Naive thymus-derived CD4-positive, alpha-beta T cell (primary cell): ENCODE measurements at regions not wholly inside any gene's neighbourhood (a gene's known extent, or its start where the extent isn't known, plus 50 kb on each side); places are given as distances from the start of the nearest gene placed in this dataset.

Experiments used
- ATAC-seq: fragments of 150-1000 bp; cut with Tn5 transposase; 2 replicates; pipeline ENCODE4 v1.10.0; 2021; ENCODE audit warnings: mild to moderate bottlenecking, moderate library complexity
- CTCF ChIA-PET: fragments of 350-600 bp; sonication (Branson Sonifier 250); formaldehyde crosslinking; loops from one replicate; lab custom pipeline; 2021; ENCODE audit warnings: antibody characterized with exemption; lab: Charles Lee
- POLR2A ChIA-PET: fragments of 350-600 bp; sonication (Branson Sonifier 250); formaldehyde crosslinking; loops from one replicate; lab custom pipeline; 2021; ENCODE audit warnings: antibody characterized with exemption, inconsistent platforms; lab: Charles Lee
- DNase-seq, 9 donors: peaks; one replicate each; pipeline versions ENCODE4 v3.0.0 to v3.0.0-alpha.2; 2020 to 2022; ENCODE audit warnings: mixed read lengths in 1 of 9
- H3K27ac ChIP-seq: one replicate; pipeline ENCODE4 v1.7.0; 2013; ENCODE audit warnings: mild to moderate bottlenecking, low read depth, low read length, moderate library complexity
- H3K27me3 ChIP-seq, 2 donors: one replicate each; pipeline ENCODE4 v1.7.0; 2013; ENCODE audit warnings: low read length in 2 of 2, mild to moderate bottlenecking in 2 of 2, moderate library complexity in 2 of 2; ENCODE audit not compliant: control insufficient read depth in 2 of 2, insufficient read depth in 2 of 2
- H3K36me3 ChIP-seq, 3 experiments: 1 replicate in 2 of 3; 2 replicates in 1 of 3; pipeline ENCODE4 v1.7.0; 2013; ENCODE audit warnings: low read length in 3 of 3, mild to moderate bottlenecking in 3 of 3, moderate library complexity in 1 of 3; ENCODE audit not compliant: insufficient read depth in 3 of 3, control insufficient read depth in 2 of 3
- H3K4me1 ChIP-seq, 2 donors: one replicate each; pipeline ENCODE4 v1.7.0; 2013; ENCODE audit warnings: low read length in 2 of 2, mild to moderate bottlenecking in 2 of 2, moderate library complexity in 1 of 2; ENCODE audit not compliant: control insufficient read depth in 2 of 2, insufficient read depth in 2 of 2
- H3K4me3 ChIP-seq: 2 replicates; pipeline ENCODE4 v1.7.0; 2013; ENCODE audit warnings: mild to moderate bottlenecking, low read length
- H3K9me3 ChIP-seq, 3 experiments: 1 replicate in 2 of 3; 2 replicates in 1 of 3; pipeline ENCODE4 v1.7.0; 2013; ENCODE audit warnings: low read length in 3 of 3; ENCODE audit not compliant: control insufficient read depth in 2 of 3
- H3K27ac Mint-ChIP-seq, 9 donors: one replicate each; pipeline ENCODE4 v1.8.0; 2020 to 2022; ENCODE audit warnings: mixed read lengths in 9 of 9, mild to moderate bottlenecking in 8 of 9, moderate library complexity in 5 of 9, inconsistent platforms in 2 of 9
- H3K27me3 Mint-ChIP-seq, 5 donors: one replicate each; pipeline ENCODE4 v1.8.0; 2021 to 2022; ENCODE audit warnings: mixed read lengths in 5 of 5, mild to moderate bottlenecking in 1 of 5
- H3K36me3 Mint-ChIP-seq, 5 donors: one replicate each; pipeline ENCODE4 v1.8.0; 2020 to 2022; ENCODE audit warnings: mixed read lengths in 5 of 5, mild to moderate bottlenecking in 3 of 5, inconsistent platforms in 1 of 5
- H3K4me1 Mint-ChIP-seq, 7 donors: one replicate each; pipeline ENCODE4 v1.8.0; 2020 to 2022; ENCODE audit warnings: mixed read lengths in 7 of 7, mild to moderate bottlenecking in 3 of 7, inconsistent platforms in 1 of 7
- H3K4me3 Mint-ChIP-seq, 10 donors: one replicate each; pipeline ENCODE4 v1.8.0; 2020 to 2022; ENCODE audit warnings: mild to moderate bottlenecking in 10 of 10, mixed read lengths in 10 of 10, moderate library complexity in 6 of 10, inconsistent platforms in 2 of 10
- H3K9me3 Mint-ChIP-seq, 11 donors: one replicate each; pipeline ENCODE4 v1.8.0; 2020 to 2022; ENCODE audit warnings: mixed read lengths in 11 of 11, mild to moderate bottlenecking in 4 of 11, inconsistent platforms in 1 of 11, moderate library complexity in 1 of 11
- intact Hi-C, 2 donors: fragments of 100-400 bp; cut with micrococcal nuclease; formaldehyde crosslinking; loops; one replicate each; pipeline ENCODE4 v1.15.1; 2023

DNA sequence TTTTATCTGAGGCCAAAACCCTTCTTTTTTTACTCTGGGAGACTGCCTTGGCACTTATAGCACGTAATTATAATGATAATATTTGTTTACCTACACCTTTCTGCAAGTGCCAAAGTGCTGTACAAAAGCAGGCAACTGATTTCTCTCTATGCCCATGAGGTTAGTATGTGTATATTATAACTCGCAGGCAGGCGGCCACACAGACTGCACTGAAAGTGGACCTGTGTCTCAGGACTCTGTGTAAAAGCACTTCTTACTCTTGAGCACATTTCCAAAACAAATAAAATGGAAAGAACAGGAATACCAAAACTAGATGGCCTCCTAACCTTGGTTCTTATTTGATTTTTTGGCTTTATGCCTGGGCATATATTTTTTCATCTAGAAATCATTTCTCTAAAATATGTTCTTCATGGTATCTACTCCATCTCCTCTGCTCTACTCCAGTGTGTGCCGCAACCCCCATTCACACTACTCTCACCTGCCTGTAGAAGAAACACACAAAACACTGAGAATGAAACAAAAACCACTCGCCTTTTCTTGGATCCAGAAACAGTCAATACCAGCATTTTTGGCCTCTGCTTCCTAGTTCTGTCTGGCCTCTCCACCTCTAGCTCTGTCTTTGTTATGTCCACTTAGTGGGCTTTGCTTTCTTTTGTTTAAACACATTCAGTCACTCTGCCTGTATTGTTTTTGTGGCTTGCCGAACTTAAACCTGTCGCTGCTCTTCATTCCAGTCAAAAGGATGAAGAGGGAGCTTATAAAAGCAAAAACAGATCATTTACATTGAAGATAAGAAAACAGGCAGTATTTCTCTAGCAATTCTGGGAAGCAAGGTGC lies 934.5 kb upstream of the TENM3 start:
- no peaks in the 10 kb centered on the region for H3K4me1 ChIP-seq
- intact Hi-C loops: loop anchor here in 1 of 2 donors (10.0 kb wide), 1 partner anchor 1616 kb away; no protein-coding TSS in a partner anchor
- DNase-seq (no peak), ATAC-seq (no peak)
- no peaks in the 10 kb centered on the region for H3K9me3 ChIP-seq
- Mint-ChIP-seq H3K9me3 (peaks cover 0 to 8% (median 0%) of the 10 kb centered on the region in 11 donors), H3K4me1 (no peaks in the 10 kb centered on the region), H3K36me3 (no peaks in the 10 kb centered on the region), H3K27ac (no peak overlapping the region), H3K27me3 (no peaks in the 10 kb centered on the region), H3K4me3 (no peak overlapping the region)
- no peak overlapping the region for H3K27ac ChIP-seq
- no peaks in the 10 kb centered on the region for H3K36me3 ChIP-seq
- no peaks in the 10 kb centered on the region for H3K27me3 ChIP-seq
- CTCF ChIA-PET: no interaction called here
- POLR2A ChIA-PET: no interaction called here
- no peak overlapping the region for H3K4me3 ChIP-seq

DNA sequence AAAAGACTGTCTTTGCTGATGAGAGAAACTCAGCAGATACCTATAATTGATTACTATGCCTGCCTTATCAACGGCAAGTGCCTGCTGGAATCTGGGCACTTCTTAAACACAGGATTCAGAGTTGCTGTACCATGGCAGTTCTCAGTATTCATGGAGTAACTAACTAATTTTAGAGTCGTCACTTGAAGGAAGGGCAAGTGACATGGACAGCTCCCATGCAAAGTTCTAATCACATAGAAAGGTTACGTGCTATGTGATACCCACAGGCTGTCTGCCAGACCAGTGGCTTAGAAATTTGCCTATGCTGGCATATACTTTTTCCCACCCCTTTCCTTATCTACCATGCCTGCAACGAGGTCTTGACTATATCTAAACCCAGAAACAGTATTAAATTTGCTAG lies 931.1 kb upstream of the TENM3 start:
- Mint-ChIP-seq H3K27me3 (no peaks in the 10 kb centered on the region), H3K4me3 (no peak overlapping the region), H3K27ac (no peak overlapping the region), H3K9me3 (peaks cover 0 to 8% (median 0%) of the 10 kb centered on the region in 11 donors), H3K4me1 (no peaks in the 10 kb centered on the region), H3K36me3 (no peaks in the 10 kb centered on the region)
- Histone ChIP-seq H3K9me3 (no peaks in the 10 kb centered on the region), H3K36me3 (no peaks in the 10 kb centered on the region), H3K27ac (no peak overlapping the region), H3K4me3 (no peak overlapping the region), H3K4me1 (no peaks in the 10 kb centered on the region), H3K27me3 (no peaks in the 10 kb centered on the region)
- CTCF ChIA-PET: no interaction called here
- no peak for ATAC-seq
- DNase-seq: no peak
- POLR2A ChIA-PET: no interaction called here
- intact Hi-C loops: no loop called here

- Histone ChIP-seq H3K9me3 (no peaks in the 10 kb centered on the region), H3K27me3 (no peaks in the 10 kb centered on the region), H3K4me1 (no peaks in the 10 kb centered on the region), H3K36me3 (no peaks in the 10 kb centered on the region), H3K4me3 (no peak overlapping the region), H3K27ac (no peak overlapping the region)
- intact Hi-C loops: no loop called here
- H3K4me3 Mint-ChIP-seq: no peak overlapping the region
- peaks cover 0 to 11% (median 0%) of the 10 kb centered on the region in 11 donors for H3K9me3 Mint-ChIP-seq
- no peaks in the 10 kb centered on the region for H3K4me1 Mint-ChIP-seq
- POLR2A ChIA-PET: no interaction called here
- no peaks in the 10 kb centered on the region for H3K27me3 Mint-ChIP-seq
- CTCF ChIA-PET: no interaction called here
- H3K27ac Mint-ChIP-seq: no peak overlapping the region
- H3K36me3 Mint-ChIP-seq: no peaks in the 10 kb centered on the region
- DNase-seq (no peak), ATAC-seq (no peak)
Observed at GRCh38 chr4:181319629-181320028, 923.6 kb upstream of the TENM3 start.

DNA sequence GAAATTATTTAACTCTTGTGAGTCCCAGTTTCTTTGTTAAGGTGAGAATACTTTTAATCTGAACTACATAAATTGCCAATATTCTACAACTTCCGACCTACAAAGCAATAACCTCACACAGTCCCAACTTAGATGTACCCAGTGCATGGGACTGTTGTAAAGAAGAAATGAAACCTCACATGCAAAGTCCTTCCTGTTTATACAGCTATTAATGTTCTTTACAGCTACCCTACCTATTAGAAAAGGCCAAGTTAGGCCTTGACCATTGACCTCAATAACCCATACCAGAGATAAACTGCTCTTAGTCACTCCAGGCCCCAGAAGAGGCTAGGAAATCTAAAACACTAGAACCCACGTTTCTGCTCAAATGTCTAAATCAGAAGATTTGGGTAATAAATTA lies 920.1 kb upstream of the TENM3 start:
- intact Hi-C loops: no loop called here
- CTCF ChIA-PET: no interaction called here
- no peak for ATAC-seq

DNA sequence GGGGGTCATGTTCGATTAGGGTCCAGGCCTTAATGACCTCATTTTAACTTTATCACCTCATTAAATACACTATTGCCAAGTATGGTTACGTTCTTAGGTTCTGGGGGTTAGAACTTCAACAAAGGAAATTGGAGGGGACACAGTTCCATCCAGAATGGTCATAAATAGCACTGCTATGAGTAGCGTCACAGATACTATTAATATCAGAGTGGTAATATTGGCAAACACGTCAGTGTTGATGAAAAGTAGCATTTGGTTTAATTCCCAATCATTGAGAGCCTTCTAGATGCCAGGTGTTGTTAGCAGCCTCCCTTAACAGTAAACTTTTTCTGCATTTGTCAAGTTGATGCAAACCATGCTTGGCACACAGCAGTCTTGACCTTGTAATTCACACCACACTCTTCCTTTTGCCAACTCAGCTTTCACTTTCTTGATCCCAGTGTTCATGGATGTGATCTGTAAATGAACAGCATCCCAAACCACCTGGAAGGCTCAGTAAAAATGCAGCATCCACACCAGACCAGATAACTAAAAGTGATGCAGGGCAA lies 912.5 kb upstream of the TENM3 start:
- ATAC-seq (no peak), DNase-seq (no peak)
- H3K27ac Mint-ChIP-seq: no peak overlapping the region
- no peaks in the 10 kb centered on the region for H3K4me1 Mint-ChIP-seq
- ChIA-PET CTCF (no interaction called here), POLR2A (no interaction called here)
- no peaks in the 10 kb centered on the region for H3K4me1 ChIP-seq
- no peaks in the 10 kb centered on the region for H3K27me3 ChIP-seq
- intact Hi-C loops: no loop called here
- H3K9me3 ChIP-seq: no peaks in the 10 kb centered on the region
- no peak overlapping the region for H3K4me3 Mint-ChIP-seq
- H3K4me3 ChIP-seq: no peak overlapping the region
- H3K9me3 Mint-ChIP-seq: peaks cover 0 to 21% (median 6%) of the 10 kb centered on the region in 11 donors
- H3K27ac ChIP-seq: no peak overlapping the region
- H3K36me3 ChIP-seq: no peaks in the 10 kb centered on the region
- peaks cover 0 to 4% (median 0%) of the 10 kb centered on the region in 5 donors for H3K36me3 Mint-ChIP-seq
- no peaks in the 10 kb centered on the region for H3K27me3 Mint-ChIP-seq

More for the DNA sequence above, 920.1 kb upstream of the TENM3 start:
- H3K27me3 ChIP-seq: no peaks in the 10 kb centered on the region
- no peaks in the 10 kb centered on the region for H3K9me3 ChIP-seq
- no peaks in the 10 kb centered on the region for H3K4me1 ChIP-seq
- no peaks in the 10 kb centered on the region for H3K27me3 Mint-ChIP-seq
- H3K36me3 ChIP-seq: no peaks in the 10 kb centered on the region
- H3K36me3 Mint-ChIP-seq: no peaks in the 10 kb centered on the region
- H3K27ac Mint-ChIP-seq: no peak overlapping the region
- no peak overlapping the region for H3K4me3 ChIP-seq
- no peak overlapping the region for H3K4me3 Mint-ChIP-seq
- DNase-seq: no peak
- peaks cover 0 to 16% (median 1%) of the 10 kb centered on the region in 11 donors for H3K9me3 Mint-ChIP-seq
- POLR2A ChIA-PET: no interaction called here
- H3K27ac ChIP-seq: no peak overlapping the region
- no peaks in the 10 kb centered on the region for H3K4me1 Mint-ChIP-seq

DNA sequence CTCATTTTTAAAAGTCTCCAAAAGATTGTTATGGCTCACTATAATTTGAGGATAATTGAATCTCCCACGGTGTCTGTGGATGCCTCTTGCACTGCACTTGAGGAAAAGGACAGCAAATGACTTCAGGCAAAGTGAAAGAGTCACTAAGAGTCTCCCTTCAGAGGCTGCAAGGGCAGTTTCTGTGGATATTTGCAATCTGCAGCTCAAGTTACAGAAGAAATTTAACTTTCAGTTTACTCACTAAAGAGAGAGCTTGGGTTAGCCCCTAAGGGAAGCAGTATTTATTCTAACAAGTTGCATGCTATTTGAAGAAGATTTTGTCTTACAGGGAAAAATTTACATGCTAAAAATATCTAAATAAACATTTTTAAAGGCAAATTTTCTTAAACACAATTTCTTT lies 912.0 kb upstream of the TENM3 start:
- no peak overlapping the region for H3K4me3 Mint-ChIP-seq
- H3K9me3 Mint-ChIP-seq: peaks cover 0 to 21% (median 6%) of the 10 kb centered on the region in 11 donors
- POLR2A ChIA-PET: no interaction called here
- Histone ChIP-seq H3K4me1 (no peaks in the 10 kb centered on the region), H3K27me3 (no peaks in the 10 kb centered on the region), H3K9me3 (no peaks in the 10 kb centered on the region), H3K36me3 (no peaks in the 10 kb centered on the region), H3K4me3 (no peak overlapping the region), H3K27ac (no peak overlapping the region)
- H3K4me1 Mint-ChIP-seq: no peaks in the 10 kb centered on the region
- H3K27ac Mint-ChIP-seq: no peak overlapping the region
- DNase-seq: no peak
- peaks cover 0 to 4% (median 0%) of the 10 kb centered on the region in 5 donors for H3K36me3 Mint-ChIP-seq
- intact Hi-C loops: no loop called here
- CTCF ChIA-PET: no interaction called here
- H3K27me3 Mint-ChIP-seq: no peaks in the 10 kb centered on the region
- no peak for ATAC-seq

DNA sequence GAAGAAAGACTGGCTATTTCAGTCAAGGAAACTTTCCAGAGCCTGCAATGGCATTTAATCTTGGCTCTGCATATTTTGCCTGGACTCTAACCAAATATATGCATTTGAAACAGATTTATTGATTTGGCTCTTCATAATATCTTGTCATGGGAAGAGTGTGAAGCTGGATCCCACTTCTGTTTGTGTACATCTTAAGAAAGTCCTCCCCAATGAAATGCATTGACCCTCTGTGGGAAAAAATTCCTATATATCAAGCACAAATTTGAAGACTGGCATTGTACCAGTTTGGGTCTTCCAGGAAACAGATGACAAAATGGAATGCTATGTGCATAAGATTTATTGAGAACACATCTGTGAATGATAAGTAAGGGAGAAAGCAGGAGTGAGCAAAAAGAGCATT lies 897.3 kb upstream of the TENM3 start:
- Histone ChIP-seq H3K9me3 (no peaks in the 10 kb centered on the region), H3K36me3 (no peaks in the 10 kb centered on the region), H3K27ac (no peak overlapping the region), H3K27me3 (no peaks in the 10 kb centered on the region), H3K4me1 (no peaks in the 10 kb centered on the region), H3K4me3 (no peak overlapping the region)
- H3K9me3 Mint-ChIP-seq: peaks cover 0 to 11% (median 3%) of the 10 kb centered on the region in 11 donors
- POLR2A ChIA-PET: no interaction called here
- no peaks in the 10 kb centered on the region for H3K4me1 Mint-ChIP-seq
- no peaks in the 10 kb centered on the region for H3K36me3 Mint-ChIP-seq
- no peak for ATAC-seq
- no peak overlapping the region for H3K27ac Mint-ChIP-seq
- no peak overlapping the region for H3K4me3 Mint-ChIP-seq
- CTCF ChIA-PET: no interaction called here
- no peak for DNase-seq
- intact Hi-C loops: no loop called here
- no peaks in the 10 kb centered on the region for H3K27me3 Mint-ChIP-seq
